ENCODE measurements at regions not wholly inside any gene's neighbourhood (a gene's known extent, or its start where the extent isn't known, plus 50 kb on each side); places are given as distances from the start of the nearest gene placed in this dataset.

- DNase-seq (ENCODE audit: extremely low read depth, insufficient read length) = no peak
- Histone ChIP-seq H3K27me3 (replicated peaks; ENCODE audit: control insufficient read depth, insufficient read depth, low read length) (no peaks in the 10 kb centered on the region), H3K4me3 (replicated peaks; ENCODE audit: low read depth, low read length) (no peak overlapping the region), H3K36me3 (ENCODE audit: control insufficient read depth, insufficient read depth, low read length) (no peaks in the 10 kb centered on the region)
- no peak for TF ChIP-seq CTCF (IDR thresholded peaks at IDR 0.05; ENCODE audit: insufficient read depth, low read length, poor library complexity, severe bottlenecking)
These were observed 112.6 kb downstream of the TMA16 start for GRCh38 chr4:163606896-163607691.

DNA sequence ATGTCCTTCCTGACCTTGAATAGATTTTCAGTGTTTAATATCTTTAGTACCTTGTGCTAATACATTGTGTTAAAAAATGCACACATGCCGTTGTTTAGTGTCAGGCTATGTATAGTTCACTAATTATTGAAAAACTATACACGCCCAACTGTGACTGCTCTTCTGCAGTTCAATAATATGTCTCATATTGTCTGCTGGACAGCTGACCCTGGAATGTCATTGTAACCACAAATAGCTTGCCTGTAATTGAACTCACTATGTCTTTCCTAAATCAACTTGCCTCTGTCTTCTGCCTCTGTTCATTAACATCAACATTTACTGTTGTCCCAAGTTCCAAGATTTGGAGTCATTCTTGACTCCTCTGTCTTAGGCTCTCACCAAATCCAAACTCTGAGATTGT, 114.5 kb downstream of the TMA16 start:
- Histone ChIP-seq H3K27me3 (replicated peaks; ENCODE audit: control insufficient read depth, insufficient read depth, low read length) (no peaks in the 10 kb centered on the region), H3K4me3 (replicated peaks; ENCODE audit: low read depth, low read length) (no peak overlapping the region), H3K36me3 (ENCODE audit: control insufficient read depth, insufficient read depth, low read length) (no peaks in the 10 kb centered on the region)
- TF ChIP-seq CTCF (IDR thresholded peaks at IDR 0.05; ENCODE audit: insufficient read depth, low read length, poor library complexity, severe bottlenecking) = no peak
- DNase-seq (ENCODE audit: extremely low read depth, insufficient read length) = no peak

GRCh38 chr4:163610648-163611047, 116.2 kb downstream of the TMA16 start:
- no peaks in the 10 kb centered on the region for H3K27me3 ChIP-seq (replicated peaks; ENCODE audit: control insufficient read depth, insufficient read depth, low read length)
- no peak overlapping the region for H3K4me3 ChIP-seq (replicated peaks; ENCODE audit: low read depth, low read length)
- TF ChIP-seq CTCF (IDR thresholded peaks at IDR 0.05; ENCODE audit: insufficient read depth, low read length, poor library complexity, severe bottlenecking) = no peak
- DNase-seq (ENCODE audit: extremely low read depth, insufficient read length) = no peak
- H3K36me3 ChIP-seq (ENCODE audit: control insufficient read depth, insufficient read depth, low read length) = no peaks in the 10 kb centered on the region

DNA sequence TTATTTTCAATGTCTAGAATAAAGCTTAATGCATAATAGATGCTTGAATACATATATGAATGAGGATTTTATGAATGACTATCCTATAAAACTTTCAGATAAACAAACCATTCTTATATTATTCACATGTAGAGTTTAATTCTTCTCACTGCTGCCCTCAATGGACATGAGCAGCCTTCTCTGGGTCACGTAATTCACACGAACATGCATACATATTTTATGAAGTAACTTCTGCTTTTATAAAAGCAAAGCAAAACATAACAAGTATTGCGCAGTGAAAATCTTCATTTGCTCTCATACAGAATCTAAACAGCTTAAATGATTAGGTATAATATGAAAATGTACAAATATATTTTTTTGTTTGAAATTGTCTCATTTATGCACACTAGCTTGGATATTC, 116.7 kb downstream of the TMA16 start:
- DNase-seq (ENCODE audit: extremely low read depth, insufficient read length) = no peak
- H3K36me3 ChIP-seq (ENCODE audit: control insufficient read depth, insufficient read depth, low read length) = no peaks in the 10 kb centered on the region
- no peak for TF ChIP-seq CTCF (IDR thresholded peaks at IDR 0.05; ENCODE audit: insufficient read depth, low read length, poor library complexity, severe bottlenecking)

DNA sequence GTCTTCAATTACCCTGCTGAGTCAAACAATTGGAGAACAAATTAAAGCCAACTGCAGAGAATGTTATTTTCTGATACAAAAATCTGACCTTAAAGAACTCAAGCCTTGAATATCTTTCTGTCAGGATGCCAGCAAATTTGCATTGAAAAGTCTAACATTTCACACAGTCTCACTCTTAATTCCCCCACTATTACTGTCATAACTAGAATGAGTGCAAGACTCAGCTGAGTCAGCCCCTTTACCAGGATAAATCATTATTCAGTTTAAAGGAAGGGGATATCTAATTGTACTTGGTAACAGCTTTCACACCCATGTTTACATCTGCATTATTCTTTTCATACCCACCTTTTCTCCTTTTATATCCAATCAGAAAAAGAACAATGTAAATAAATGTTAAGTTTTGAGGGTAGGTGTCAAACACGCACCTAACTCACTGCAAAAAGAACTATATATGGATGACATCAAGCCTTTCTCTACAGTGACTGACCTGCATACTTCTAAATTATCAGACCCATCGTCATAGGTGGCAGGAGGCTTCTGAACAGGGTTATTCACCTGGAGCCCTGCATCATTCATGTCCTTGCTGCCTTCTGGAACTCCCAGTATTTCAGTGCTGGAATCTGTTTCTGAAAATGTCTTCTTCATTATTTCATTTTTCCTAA, 117.4 kb downstream of the TMA16 start:
- no peak for TF ChIP-seq CTCF (IDR thresholded peaks at IDR 0.05; ENCODE audit: insufficient read depth, low read length, poor library complexity, severe bottlenecking)
- Histone ChIP-seq H3K27me3 (replicated peaks; ENCODE audit: control insufficient read depth, insufficient read depth, low read length) (no peaks in the 10 kb centered on the region), H3K36me3 (ENCODE audit: control insufficient read depth, insufficient read depth, low read length) (no peaks in the 10 kb centered on the region), H3K4me3 (replicated peaks; ENCODE audit: low read depth, low read length) (no peak overlapping the region)
- no peak for DNase-seq (ENCODE audit: extremely low read depth, insufficient read length)

More for the DNA sequence above, 116.7 kb downstream of the TMA16 start:
- Histone ChIP-seq H3K4me3 (replicated peaks; ENCODE audit: low read depth, low read length) (no peak overlapping the region), H3K27me3 (replicated peaks; ENCODE audit: control insufficient read depth, insufficient read depth, low read length) (no peaks in the 10 kb centered on the region)

Measured in GM06990 (cell line).